ENCODE measurements at regions not wholly inside any gene's neighbourhood (a gene's known extent, or its start where the extent isn't known, plus 50 kb on each side); places are given as distances from the start of the nearest gene placed in this dataset.

DNA sequence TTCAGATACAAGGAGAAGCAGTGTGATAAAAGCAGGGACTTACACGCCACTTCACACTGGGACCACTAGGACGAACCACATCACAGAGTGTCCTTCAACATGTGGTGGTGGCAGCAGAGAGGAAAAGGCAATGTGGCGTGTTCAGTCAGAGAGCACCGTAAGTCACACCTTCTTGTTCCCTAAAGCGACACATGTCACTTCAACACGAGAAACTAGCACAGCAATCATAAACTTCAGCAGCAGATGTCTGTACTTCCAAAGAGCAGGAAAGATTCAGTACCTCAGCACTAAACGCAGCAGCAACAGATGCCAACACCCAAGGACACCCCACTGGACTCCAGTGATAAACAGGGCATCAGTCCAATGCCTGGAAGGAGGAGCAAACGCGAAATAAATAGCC, 96.7 kb downstream of the AREG start (continued):
- TF ChIP-seq FOXJ3 (CRISPR knock-in tag; IDR thresholded peaks at IDR 0.05; ENCODE audit: borderline replicate concordance) (no peak), NR2C2 (CRISPR knock-in tag; IDR thresholded peaks at IDR 0.05) (no peak), GABPB1 (CRISPR knock-in tag; IDR thresholded peaks at IDR 0.05) (no peak), MXD4 (CRISPR knock-in tag; IDR thresholded peaks at IDR 0.05; ENCODE audit: borderline replicate concordance) (no peak), RORB (CRISPR knock-in tag; IDR thresholded peaks at IDR 0.05) (no peak), ARID4B (CRISPR knock-in tag; IDR thresholded peaks at IDR 0.05; ENCODE audit: borderline replicate concordance) (no peak), NFATC4 (CRISPR knock-in tag; IDR thresholded peaks at IDR 0.05) (no peak)
- TF ChIP-seq, protein P1, sequence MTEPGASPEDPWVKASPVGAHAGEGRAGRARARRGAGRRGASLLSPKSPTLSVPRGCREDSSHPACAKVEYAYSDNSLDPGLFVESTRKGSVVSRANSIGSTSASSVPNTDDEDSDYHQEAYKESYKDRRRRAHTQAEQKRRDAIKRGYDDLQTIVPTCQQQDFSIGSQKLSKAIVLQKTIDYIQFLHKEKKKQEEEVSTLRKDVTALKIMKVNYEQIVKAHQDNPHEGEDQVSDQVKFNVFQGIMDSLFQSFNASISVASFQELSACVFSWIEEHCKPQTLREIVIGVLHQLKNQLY (CRISPR knock-in tag; IDR thresholded peaks at IDR 0.05): no peak

GRCh38 chr4:74543231-74543781, 98.4 kb downstream of the AREG start:
- H3K27ac Mint-ChIP-seq: no peak overlapping the region
- H3K4me3 Mint-ChIP-seq: no peak overlapping the region
- H3K9me3 Mint-ChIP-seq: no peaks in the 10 kb centered on the region
- peaks cover 14% of the 10 kb centered on the region for H3K4me1 Mint-ChIP-seq
- no peaks in the 10 kb centered on the region for H3K27me3 Mint-ChIP-seq (ENCODE audit: low read depth)
- ATAC-seq: no peak
- ChIA-PET CTCF (no interaction called here), POLR2A (no interaction called here)
- DNase-seq (ENCODE audit: low spot score): no peak
- no peaks in the 10 kb centered on the region for H3K36me3 Mint-ChIP-seq
- TF ChIP-seq, protein P2, sequence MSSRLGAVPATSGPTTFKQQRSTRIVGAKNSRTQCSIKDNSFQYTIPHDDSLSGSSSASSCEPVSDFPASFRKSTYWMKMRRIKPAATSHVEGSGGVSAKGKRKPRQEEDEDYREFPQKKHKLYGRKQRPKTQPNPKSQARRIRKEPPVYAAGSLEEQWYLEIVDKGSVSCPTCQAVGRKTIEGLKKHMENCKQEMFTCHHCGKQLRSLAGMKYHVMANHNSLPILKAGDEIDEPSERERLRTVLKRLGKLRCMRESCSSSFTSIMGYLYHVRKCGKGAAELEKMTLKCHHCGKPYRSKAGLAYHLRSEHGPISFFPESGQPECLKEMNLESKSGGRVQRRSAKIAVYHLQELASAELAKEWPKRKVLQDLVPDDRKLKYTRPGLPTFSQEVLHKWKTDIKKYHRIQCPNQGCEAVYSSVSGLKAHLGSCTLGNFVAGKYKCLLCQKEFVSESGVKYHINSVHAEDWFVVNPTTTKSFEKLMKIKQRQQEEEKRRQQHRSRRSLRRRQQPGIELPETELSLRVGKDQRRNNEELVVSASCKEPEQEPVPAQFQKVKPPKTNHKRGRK (CRISPR knock-in tag; IDR thresholded peaks at IDR 0.05; ENCODE audit: borderline replicate concordance): no peak
- no peak for TF ChIP-seq IRF2 (CRISPR knock-in tag; IDR thresholded peaks at IDR 0.05; ENCODE audit: borderline replicate concordance, low read depth)
- no peak for TF ChIP-seq MYBL2 (CRISPR knock-in tag; IDR thresholded peaks at IDR 0.05)
- TF ChIP-seq, protein P3, sequence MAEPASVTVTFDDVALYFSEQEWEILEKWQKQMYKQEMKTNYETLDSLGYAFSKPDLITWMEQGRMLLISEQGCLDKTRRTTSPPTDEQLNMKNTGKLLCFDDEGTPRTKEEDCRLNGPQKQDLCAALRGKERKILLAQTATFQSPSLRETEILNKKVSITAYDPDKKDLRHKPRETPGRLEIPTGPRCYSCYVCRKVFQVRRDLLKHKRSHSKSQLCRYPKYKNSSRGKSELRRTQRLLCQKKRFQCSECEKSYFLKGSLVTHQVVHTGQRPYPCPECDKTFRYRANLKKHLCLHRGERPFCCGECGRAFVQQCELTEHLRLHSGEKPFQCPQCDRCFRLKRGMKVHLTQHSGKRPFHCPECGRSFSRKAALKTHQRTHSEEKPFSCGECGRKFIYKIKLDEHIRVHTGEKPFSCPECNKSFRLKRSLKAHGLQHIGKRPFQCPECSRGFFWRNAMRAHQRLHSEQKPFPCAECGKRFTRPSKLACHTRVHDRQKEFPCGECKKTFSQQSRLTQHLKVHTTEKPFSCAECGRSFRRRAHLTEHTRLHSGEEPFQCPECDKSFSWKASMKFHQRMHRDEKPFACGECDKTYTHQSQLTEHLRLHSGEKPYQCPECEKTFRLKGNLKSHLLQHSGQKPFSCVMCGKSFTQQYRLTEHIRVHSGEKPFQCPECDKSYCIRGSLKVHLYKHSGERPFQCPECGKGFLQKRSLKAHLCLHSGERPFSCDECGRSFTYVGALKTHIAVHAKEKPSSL (CRISPR knock-in tag; conservative IDR thresholded peaks at IDR 0.05): no peak
- no peak for TF ChIP-seq JAZF1 (CRISPR knock-in tag; IDR thresholded peaks at IDR 0.05)
- TF ChIP-seq GTF2I (CRISPR knock-in tag; conservative IDR thresholded peaks at IDR 0.05): no peak

DNA sequence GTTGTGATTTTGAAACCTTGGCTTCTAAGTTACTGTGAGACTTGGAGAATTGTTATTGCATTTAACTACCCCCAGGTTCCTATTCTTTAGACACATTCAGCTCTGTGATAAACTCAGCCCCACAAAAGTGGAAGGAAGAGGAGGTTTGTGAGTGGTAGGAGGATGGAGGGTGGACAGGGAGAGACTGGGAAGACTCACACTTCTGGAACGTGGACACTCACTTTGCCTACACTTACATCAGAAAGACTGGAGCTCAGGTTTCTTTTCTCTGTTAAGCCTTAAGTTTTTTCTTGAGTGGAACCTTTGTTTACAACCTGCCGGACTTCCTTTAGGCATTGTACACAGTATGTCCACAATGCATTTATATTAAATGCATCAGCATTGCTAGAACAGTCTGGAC, 99.0 kb downstream of the AREG start:
- ChIA-PET CTCF (interaction anchor here (0.9 kb wide), 1 partner anchor 13 kb away, joined by 3 read pairs; no protein-coding TSS in a partner anchor), POLR2A (no interaction called here)
- H3K9me3 Mint-ChIP-seq: no peaks in the 10 kb centered on the region
- H3K4me3 Mint-ChIP-seq: no peak overlapping the region
- H3K36me3 Mint-ChIP-seq: no peaks in the 10 kb centered on the region
- H3K27ac Mint-ChIP-seq: no peak overlapping the region
- H3K27me3 Mint-ChIP-seq (ENCODE audit: low read depth): no peaks in the 10 kb centered on the region
- ATAC-seq: no peak
- peaks cover 14% of the 10 kb centered on the region for H3K4me1 Mint-ChIP-seq
- DNase-seq (ENCODE audit: low spot score): no peak
- TF ChIP-seq ZNF317 (CRISPR knock-in tag; IDR thresholded peaks at IDR 0.05; ENCODE audit: borderline replicate concordance, low read depth): no peak
- TF ChIP-seq PRDM15 (CRISPR knock-in tag; IDR thresholded peaks at IDR 0.05): no peak
- TF ChIP-seq NFE2L1 (CRISPR knock-in tag; IDR thresholded peaks at IDR 0.05): no peak
- no peak for TF ChIP-seq E2F5 (CRISPR knock-in tag; IDR thresholded peaks at IDR 0.05)
- no peak for TF ChIP-seq USF2 (CRISPR knock-in tag; IDR thresholded peaks at IDR 0.05)
- no peak for TF ChIP-seq OVOL2 (CRISPR knock-in tag; IDR thresholded peaks at IDR 0.05; ENCODE audit: borderline replicate concordance)
